Vagina (tissue), 2 donors: ENCODE measurements at regions not wholly inside any gene's neighbourhood (a gene's known extent, or its start where the extent isn't known, plus 50 kb on each side); places are given as distances from the start of the nearest gene placed in this dataset.

Experiments
- POLR2A ChIP-seq, 2 donors: fragments of 450-650 bp; IDR thresholded peaks; one replicate each; pipeline ENCODE4 v1.6.1; 2017; ENCODE audit warnings: antibody characterized with exemption in 2 of 2, mild to moderate bottlenecking in 2 of 2, moderate library complexity in 2 of 2
- POLR2AphosphoS5 ChIP-seq, 2 donors: sonication (generic); formaldehyde crosslinking; IDR thresholded peaks; one replicate each; pipeline ENCODE4 v1.9.0; 2017; ENCODE audit warnings: antibody characterized with exemption in 2 of 2, mild to moderate bottlenecking in 2 of 2, low read depth in 1 of 2; ENCODE audit not compliant: insufficient read depth in 1 of 2
- TF ChIP-seq, protein P1 (sequence below), 3 experiments: fragments of 450-650 bp in 2 of 3; fragments of 200-600 bp in 1 of 3; sonication (generic) in 1 of 3; IDR thresholded peaks; one replicate each; pipeline ENCODE4 v1.5.1; 2017 to 2019; ENCODE audit warnings: antibody characterized with exemption in 3 of 3, mild to moderate bottlenecking in 2 of 3, moderate library complexity in 2 of 3

DNA sequence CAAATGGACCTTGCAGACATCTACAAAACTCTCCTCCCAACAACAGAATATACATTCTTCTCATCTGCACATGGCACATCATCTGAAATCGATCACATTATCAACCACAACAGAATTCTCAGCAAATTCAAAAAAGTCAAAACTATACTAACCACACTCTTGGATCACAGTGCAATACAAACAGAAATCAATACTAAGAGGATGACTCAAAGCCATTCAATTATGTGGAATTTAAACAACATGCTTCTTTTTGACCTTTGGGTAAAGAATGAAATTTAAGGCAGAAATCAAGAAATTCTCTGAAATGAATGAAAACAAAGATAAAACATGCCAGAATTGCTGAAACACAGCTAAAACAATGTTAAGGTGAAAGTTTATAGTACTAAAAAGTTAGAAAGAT lies 358.1 kb downstream of the NSUN3 start:
- TF ChIP-seq, protein P1, sequence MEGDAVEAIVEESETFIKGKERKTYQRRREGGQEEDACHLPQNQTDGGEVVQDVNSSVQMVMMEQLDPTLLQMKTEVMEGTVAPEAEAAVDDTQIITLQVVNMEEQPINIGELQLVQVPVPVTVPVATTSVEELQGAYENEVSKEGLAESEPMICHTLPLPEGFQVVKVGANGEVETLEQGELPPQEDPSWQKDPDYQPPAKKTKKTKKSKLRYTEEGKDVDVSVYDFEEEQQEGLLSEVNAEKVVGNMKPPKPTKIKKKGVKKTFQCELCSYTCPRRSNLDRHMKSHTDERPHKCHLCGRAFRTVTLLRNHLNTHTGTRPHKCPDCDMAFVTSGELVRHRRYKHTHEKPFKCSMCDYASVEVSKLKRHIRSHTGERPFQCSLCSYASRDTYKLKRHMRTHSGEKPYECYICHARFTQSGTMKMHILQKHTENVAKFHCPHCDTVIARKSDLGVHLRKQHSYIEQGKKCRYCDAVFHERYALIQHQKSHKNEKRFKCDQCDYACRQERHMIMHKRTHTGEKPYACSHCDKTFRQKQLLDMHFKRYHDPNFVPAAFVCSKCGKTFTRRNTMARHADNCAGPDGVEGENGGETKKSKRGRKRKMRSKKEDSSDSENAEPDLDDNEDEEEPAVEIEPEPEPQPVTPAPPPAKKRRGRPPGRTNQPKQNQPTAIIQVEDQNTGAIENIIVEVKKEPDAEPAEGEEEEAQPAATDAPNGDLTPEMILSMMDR (IDR thresholded peaks at IDR 0.05), result no peak
- TF ChIP-seq POLR2A (IDR thresholded peaks at IDR 0.05) (no peak), POLR2AphosphoS5 (IDR thresholded peaks at IDR 0.05; ENCODE audit: insufficient read depth in 1 of 2, low read depth in 1 of 2) (no peak)
